A673 (cell line): ENCODE measurements at regions not wholly inside any gene's neighbourhood (a gene's known extent, or its start where the extent isn't known, plus 50 kb on each side); places are given as distances from the start of the nearest gene placed in this dataset.

Experiments
- BruUV-seq: library from RNA; stranded (reverse); fragments of 400-500 nt; replicated peaks from 2 replicates; lab custom pipeline; 2021; lab: Mats Ljungman, UMichigan
- CTCF ChIA-PET: fragments of 300-600 bp; sonication (Branson Sonifier 250); formaldehyde crosslinking; loops from one replicate; lab custom pipeline; 2022; ENCODE audit warnings: antibody characterized with exemption; lab: Charles Lee
- POLR2A ChIA-PET: fragments of 300-600 bp; sonication (Branson Sonifier 250); formaldehyde crosslinking; loops from one replicate; lab custom pipeline; 2022; ENCODE audit warnings: antibody characterized with exemption; ENCODE audit not compliant: low non-redundant PET; lab: Charles Lee
- DNase-seq: peaks from one replicate; pipeline ENCODE4 v3.0.0-alpha.2; 2015; ENCODE audit warnings: low spot score
- H3K27ac ChIP-seq: fragments of 200-600 bp; sonication (generic); 2 replicates; pipeline ENCODE4 v1.5.1; 2016; ENCODE audit warnings: mixed run types, low read depth, mild to moderate bottlenecking, mixed read lengths, antibody characterized with exemption, low read length; ENCODE audit not compliant: poor library complexity, severe bottlenecking
- H3K27me3 ChIP-seq: fragments of 200-600 bp; sonication (generic); replicated peaks from 2 replicates; pipeline ENCODE4 v1.6.1; 2017; ENCODE audit warnings: mixed run types, low read depth, mild to moderate bottlenecking, mixed read lengths, antibody characterized with exemption, low read length; ENCODE audit not compliant: insufficient read depth, poor library complexity
- H3K36me3 ChIP-seq: fragments of 200-600 bp; sonication (generic); 2 replicates; pipeline ENCODE4 v1.6.1; 2016; ENCODE audit warnings: mixed run types, mild to moderate bottlenecking, mixed read lengths, antibody characterized with exemption, low read length; ENCODE audit not compliant: insufficient read depth, poor library complexity, severe bottlenecking
- H3K4me1 ChIP-seq: fragments of 200-600 bp; sonication (generic); 2 replicates; pipeline ENCODE4 v1.6.1; 2017; ENCODE audit warnings: mixed run types, mild to moderate bottlenecking, mixed read lengths, antibody characterized with exemption, low read length; ENCODE audit not compliant: insufficient read depth, poor library complexity, severe bottlenecking
- H3K4me3 ChIP-seq: fragments of 200-600 bp; sonication (generic); 2 replicates; pipeline ENCODE4 v1.5.1; 2016; ENCODE audit warnings: low read depth, mixed run types, mild to moderate bottlenecking, mixed read lengths, low read length; ENCODE audit not compliant: poor library complexity, severe bottlenecking
- H3K9me3 ChIP-seq: fragments of 200-600 bp; sonication (generic); 2 replicates; pipeline ENCODE4 v1.6.1; 2016; ENCODE audit warnings: mixed run types, low read depth, mild to moderate bottlenecking, mixed read lengths, antibody characterized with exemption, low read length; ENCODE audit not compliant: poor library complexity, severe bottlenecking
- CTCF ChIP-seq: fragments of 300-800, 200-600 bp; sonication (generic); conservative IDR thresholded peaks from 2 replicates; pipeline ENCODE4 v1.5.1; 2017; ENCODE audit warnings: low read depth, mild to moderate bottlenecking, antibody characterized with exemption, low read length, moderate library complexity, mixed read lengths
- EZH2 ChIP-seq: fragments of 200-600 bp; sonication (generic); IDR thresholded peaks from 2 replicates; pipeline ENCODE4 v1.6.1; 2017; ENCODE audit warnings: borderline replicate concordance, low read depth, mild to moderate bottlenecking, mixed read lengths, antibody characterized with exemption, low read length; ENCODE audit not compliant: poor library complexity, severe bottlenecking
- intact Hi-C: fragments of 100-400 bp; cut with micrococcal nuclease; formaldehyde crosslinking; loops from one replicate; pipeline ENCODE4 v1.10.0; 2022; ENCODE audit not compliant: unreplicated experiment

- no peak overlapping the region for H3K4me3 ChIP-seq
- H3K27me3 ChIP-seq, result peaks cover 44% of the 10 kb centered on the region
- CTCF ChIA-PET, result no interaction called here
- no peak overlapping the region for H3K27ac ChIP-seq
- no peaks in the 10 kb centered on the region for H3K36me3 ChIP-seq
- BruUV-seq, result no TSS peak
- TF ChIP-seq CTCF (no peak), EZH2 (no peak)
- intact Hi-C loops, result no loop called here
- no peak for DNase-seq
- POLR2A ChIA-PET, result no interaction called here
- no peaks in the 10 kb centered on the region for H3K4me1 ChIP-seq
- no peaks in the 10 kb centered on the region for H3K9me3 ChIP-seq
These were observed 119.7 kb upstream of the C1orf174 start for GRCh38 chr1:4019606-4020331.

GRCh38 chr1:4020449-4020848 is 120.4 kb upstream of the C1orf174 start:
- intact Hi-C loops, result no loop called here
- no peak overlapping the region for H3K27ac ChIP-seq
- peaks cover 47% of the 10 kb centered on the region for H3K27me3 ChIP-seq
- POLR2A ChIA-PET, result no interaction called here
- no peaks in the 10 kb centered on the region for H3K36me3 ChIP-seq
- no peaks in the 10 kb centered on the region for H3K4me1 ChIP-seq
- no TSS peak for BruUV-seq
- H3K9me3 ChIP-seq, result no peaks in the 10 kb centered on the region
- H3K4me3 ChIP-seq, result no peak overlapping the region
- no peak for TF ChIP-seq EZH2
- TF ChIP-seq CTCF, result no peak
- CTCF ChIA-PET, result no interaction called here
- DNase-seq, result no peak

- Histone ChIP-seq H3K27ac (no peak overlapping the region), H3K4me3 (no peak overlapping the region), H3K4me1 (no peaks in the 10 kb centered on the region), H3K36me3 (no peaks in the 10 kb centered on the region), H3K27me3 (peaks cover 47% of the 10 kb centered on the region), H3K9me3 (no peaks in the 10 kb centered on the region)
- ChIA-PET POLR2A (no interaction called here), CTCF (no interaction called here)
- intact Hi-C loops, result no loop called here
- TF ChIP-seq EZH2 (no peak), CTCF (no peak)
- no peak for DNase-seq
- no TSS peak for BruUV-seq
These were observed 121.3 kb upstream of the C1orf174 start for GRCh38 chr1:4021136-4021973.
